ENCODE measurements at regions not wholly inside any gene's neighbourhood (a gene's known extent, or its start where the extent isn't known, plus 50 kb on each side); places are given as distances from the start of the nearest gene placed in this dataset.

GRCh38 chr7:115582956-115583355 lies 447.6 kb downstream of the TFEC start:
- Histone ChIP-seq H3K9me2 (ENCODE audit: insufficient read depth, low read length) (no peaks in the 10 kb centered on the region), H3K4me3 (ENCODE audit: low read length) (no peak overlapping the region), H3K9me3 (ENCODE audit: low read length) (peaks cover 4% of the 10 kb centered on the region), H3K36me3 (ENCODE audit: insufficient read depth, low read length) (no peaks in the 10 kb centered on the region), H3K9ac (ENCODE audit: low read length) (no peak overlapping the region), H3K79me2 (replicated peaks; ENCODE audit: insufficient read depth, low read length) (no peaks in the 10 kb centered on the region), H4K20me1 (ENCODE audit: insufficient read depth) (no peaks in the 10 kb centered on the region), H3K27me3 (ENCODE audit: insufficient read depth, low read depth, low read length) (no peaks in the 10 kb centered on the region), H3K4me2 (ENCODE audit: low read length) (no peak overlapping the region), H3K27ac (ENCODE audit: low read length) (no peak overlapping the region), H3F3A (ENCODE audit: insufficient read depth, low read length, poor library complexity, severe bottlenecking) (no peaks in the 10 kb centered on the region), H2AFZ (ENCODE audit: low read depth, low read length) (no peak overlapping the region)
- no peak for TF ChIP-seq RAD21 (conservative IDR thresholded peaks at IDR 0.05)
- TF ChIP-seq MXI1 (conservative IDR thresholded peaks at IDR 0.05; ENCODE audit: poor library complexity, severe bottlenecking), result no peak
- no peak for TF ChIP-seq TAF1 (IDR thresholded peaks at IDR 0.05; ENCODE audit: low read depth)
- TF ChIP-seq SMC3 (conservative IDR thresholded peaks at IDR 0.05; ENCODE audit: poor library complexity), result no peak
- TF ChIP-seq EZH2 (IDR thresholded peaks at IDR 0.05; ENCODE audit: borderline replicate concordance, insufficient read depth, low read length, poor library complexity, severe bottlenecking), result no peak
- TF ChIP-seq POLR2AphosphoS5 (IDR thresholded peaks at IDR 0.05), result no peak
- TF ChIP-seq EP300 (conservative IDR thresholded peaks at IDR 0.05; ENCODE audit: poor library complexity, severe bottlenecking), result no peak
- TF ChIP-seq, protein P1, sequence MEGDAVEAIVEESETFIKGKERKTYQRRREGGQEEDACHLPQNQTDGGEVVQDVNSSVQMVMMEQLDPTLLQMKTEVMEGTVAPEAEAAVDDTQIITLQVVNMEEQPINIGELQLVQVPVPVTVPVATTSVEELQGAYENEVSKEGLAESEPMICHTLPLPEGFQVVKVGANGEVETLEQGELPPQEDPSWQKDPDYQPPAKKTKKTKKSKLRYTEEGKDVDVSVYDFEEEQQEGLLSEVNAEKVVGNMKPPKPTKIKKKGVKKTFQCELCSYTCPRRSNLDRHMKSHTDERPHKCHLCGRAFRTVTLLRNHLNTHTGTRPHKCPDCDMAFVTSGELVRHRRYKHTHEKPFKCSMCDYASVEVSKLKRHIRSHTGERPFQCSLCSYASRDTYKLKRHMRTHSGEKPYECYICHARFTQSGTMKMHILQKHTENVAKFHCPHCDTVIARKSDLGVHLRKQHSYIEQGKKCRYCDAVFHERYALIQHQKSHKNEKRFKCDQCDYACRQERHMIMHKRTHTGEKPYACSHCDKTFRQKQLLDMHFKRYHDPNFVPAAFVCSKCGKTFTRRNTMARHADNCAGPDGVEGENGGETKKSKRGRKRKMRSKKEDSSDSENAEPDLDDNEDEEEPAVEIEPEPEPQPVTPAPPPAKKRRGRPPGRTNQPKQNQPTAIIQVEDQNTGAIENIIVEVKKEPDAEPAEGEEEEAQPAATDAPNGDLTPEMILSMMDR (IDR thresholded peaks at IDR 0.05; ENCODE audit: poor library complexity, severe bottlenecking), result no peak
- TF ChIP-seq, protein P2, sequence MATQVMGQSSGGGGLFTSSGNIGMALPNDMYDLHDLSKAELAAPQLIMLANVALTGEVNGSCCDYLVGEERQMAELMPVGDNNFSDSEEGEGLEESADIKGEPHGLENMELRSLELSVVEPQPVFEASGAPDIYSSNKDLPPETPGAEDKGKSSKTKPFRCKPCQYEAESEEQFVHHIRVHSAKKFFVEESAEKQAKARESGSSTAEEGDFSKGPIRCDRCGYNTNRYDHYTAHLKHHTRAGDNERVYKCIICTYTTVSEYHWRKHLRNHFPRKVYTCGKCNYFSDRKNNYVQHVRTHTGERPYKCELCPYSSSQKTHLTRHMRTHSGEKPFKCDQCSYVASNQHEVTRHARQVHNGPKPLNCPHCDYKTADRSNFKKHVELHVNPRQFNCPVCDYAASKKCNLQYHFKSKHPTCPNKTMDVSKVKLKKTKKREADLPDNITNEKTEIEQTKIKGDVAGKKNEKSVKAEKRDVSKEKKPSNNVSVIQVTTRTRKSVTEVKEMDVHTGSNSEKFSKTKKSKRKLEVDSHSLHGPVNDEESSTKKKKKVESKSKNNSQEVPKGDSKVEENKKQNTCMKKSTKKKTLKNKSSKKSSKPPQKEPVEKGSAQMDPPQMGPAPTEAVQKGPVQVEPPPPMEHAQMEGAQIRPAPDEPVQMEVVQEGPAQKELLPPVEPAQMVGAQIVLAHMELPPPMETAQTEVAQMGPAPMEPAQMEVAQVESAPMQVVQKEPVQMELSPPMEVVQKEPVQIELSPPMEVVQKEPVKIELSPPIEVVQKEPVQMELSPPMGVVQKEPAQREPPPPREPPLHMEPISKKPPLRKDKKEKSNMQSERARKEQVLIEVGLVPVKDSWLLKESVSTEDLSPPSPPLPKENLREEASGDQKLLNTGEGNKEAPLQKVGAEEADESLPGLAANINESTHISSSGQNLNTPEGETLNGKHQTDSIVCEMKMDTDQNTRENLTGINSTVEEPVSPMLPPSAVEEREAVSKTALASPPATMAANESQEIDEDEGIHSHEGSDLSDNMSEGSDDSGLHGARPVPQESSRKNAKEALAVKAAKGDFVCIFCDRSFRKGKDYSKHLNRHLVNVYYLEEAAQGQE (IDR thresholded peaks at IDR 0.05; ENCODE audit: borderline replicate concordance), result no peak

DNA sequence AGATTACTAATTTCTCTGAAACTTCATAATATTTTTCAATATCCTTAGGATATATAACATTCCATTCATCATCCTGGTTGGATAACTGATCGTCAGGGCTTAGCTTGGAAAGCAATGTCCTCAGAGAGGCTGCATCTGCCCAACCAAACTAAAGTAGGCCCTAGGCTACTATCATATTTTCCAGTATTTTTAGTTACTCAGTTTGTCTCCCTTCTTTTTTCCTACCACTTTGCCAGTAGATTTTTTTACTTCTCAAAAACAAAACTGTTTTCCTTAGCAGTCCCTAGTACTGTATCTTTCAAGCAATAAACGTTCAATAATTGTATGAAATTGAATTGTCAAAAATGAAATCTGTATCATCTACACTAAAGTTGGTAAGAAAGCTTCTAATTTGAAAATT lies 452.0 kb downstream of the TFEC start:
- Histone ChIP-seq H3F3A (ENCODE audit: insufficient read depth, low read length, poor library complexity, severe bottlenecking) (no peaks in the 10 kb centered on the region), H2AFZ (ENCODE audit: low read depth, low read length) (no peak overlapping the region), H3K9ac (ENCODE audit: low read length) (no peak overlapping the region), H3K9me3 (ENCODE audit: low read length) (no peaks in the 10 kb centered on the region), H3K4me3 (ENCODE audit: low read length) (no peak overlapping the region), H3K4me2 (ENCODE audit: low read length) (no peak overlapping the region), H4K20me1 (ENCODE audit: insufficient read depth) (no peaks in the 10 kb centered on the region), H3K9me2 (ENCODE audit: insufficient read depth, low read length) (no peaks in the 10 kb centered on the region), H3K79me2 (replicated peaks; ENCODE audit: insufficient read depth, low read length) (no peaks in the 10 kb centered on the region), H3K27me3 (ENCODE audit: insufficient read depth, low read depth, low read length) (no peaks in the 10 kb centered on the region), H3K27ac (ENCODE audit: low read length) (no peak overlapping the region), H3K36me3 (ENCODE audit: insufficient read depth, low read length) (no peaks in the 10 kb centered on the region)
- TF ChIP-seq EZH2 (IDR thresholded peaks at IDR 0.05; ENCODE audit: borderline replicate concordance, insufficient read depth, low read length, poor library complexity, severe bottlenecking) (no peak), EP300 (conservative IDR thresholded peaks at IDR 0.05; ENCODE audit: poor library complexity, severe bottlenecking) (no peak), SMC3 (conservative IDR thresholded peaks at IDR 0.05; ENCODE audit: poor library complexity) (no peak), MXI1 (conservative IDR thresholded peaks at IDR 0.05; ENCODE audit: poor library complexity, severe bottlenecking) (no peak)
- TF ChIP-seq, protein P1 (IDR thresholded peaks at IDR 0.05; ENCODE audit: poor library complexity, severe bottlenecking), result no peak
- TF ChIP-seq, protein P2 (IDR thresholded peaks at IDR 0.05; ENCODE audit: borderline replicate concordance), result no peak

Data from neural cell (in vitro differentiated cells).